Ascending aorta (tissue), 2 donors: ENCODE measurements at regions not wholly inside any gene's neighbourhood (a gene's known extent, or its start where the extent isn't known, plus 50 kb on each side); places are given as distances from the start of the nearest gene placed in this dataset.

Source experiments
- DNase-seq, 2 donors: peaks; one replicate each; pipeline ENCODE4 v3.0.0-alpha.2; 2019; ENCODE audit warnings: low spot score in 2 of 2
- H3K27ac ChIP-seq, 2 donors: fragments of 200-600 bp; sonication (generic); one replicate each; pipeline ENCODE4 v1.5.1; 2016 to 2017; ENCODE audit warnings: mild to moderate bottlenecking in 1 of 2
- H3K27me3 ChIP-seq: fragments of 200-600 bp; sonication (generic); one replicate; pipeline ENCODE4 v1.5.1; 2017
- H3K36me3 ChIP-seq, 2 donors: fragments of 200-600 bp; sonication (generic); one replicate each; pipeline ENCODE4 v1.5.1; 2016
- H3K4me1 ChIP-seq, 2 donors: fragments of 200-600 bp; sonication (generic); one replicate each; pipeline ENCODE4 v1.5.1; 2016 to 2017; ENCODE audit warnings: mild to moderate bottlenecking in 1 of 2
- H3K4me3 ChIP-seq, 2 donors: fragments of 200-600 bp; sonication (generic); one replicate each; pipeline ENCODE4 v1.5.1; 2016 to 2017; ENCODE audit warnings: mild to moderate bottlenecking in 1 of 2
- H3K9me3 ChIP-seq, 2 donors: fragments of 200-600 bp; sonication (generic); one replicate each; pipeline ENCODE4 v1.5.1; 2016
- intact Hi-C: fragments of 100-400 bp; cut with DNase I; formaldehyde crosslinking; loops from one replicate; pipeline ENCODE4 v1.15.1; 2023
- TF ChIP-seq, protein P1 (sequence below), 3 experiments: fragments of 200-600 bp in 2 of 3; fragments of 450-650 bp in 1 of 3; sonication (generic) in 2 of 3; IDR thresholded peaks; one replicate each; pipeline ENCODE4 v1.5.1; 2016 to 2019; ENCODE audit warnings: antibody characterized with exemption in 3 of 3, mild to moderate bottlenecking in 1 of 3, moderate library complexity in 1 of 3

GRCh38 chr16:79449067-79449769 is 151.3 kb downstream of the MAF start:
- no peak overlapping the region for H3K27ac ChIP-seq
- intact Hi-C loops, result no loop called here
- H3K4me3 ChIP-seq, result no peak overlapping the region
- TF ChIP-seq, protein P1, sequence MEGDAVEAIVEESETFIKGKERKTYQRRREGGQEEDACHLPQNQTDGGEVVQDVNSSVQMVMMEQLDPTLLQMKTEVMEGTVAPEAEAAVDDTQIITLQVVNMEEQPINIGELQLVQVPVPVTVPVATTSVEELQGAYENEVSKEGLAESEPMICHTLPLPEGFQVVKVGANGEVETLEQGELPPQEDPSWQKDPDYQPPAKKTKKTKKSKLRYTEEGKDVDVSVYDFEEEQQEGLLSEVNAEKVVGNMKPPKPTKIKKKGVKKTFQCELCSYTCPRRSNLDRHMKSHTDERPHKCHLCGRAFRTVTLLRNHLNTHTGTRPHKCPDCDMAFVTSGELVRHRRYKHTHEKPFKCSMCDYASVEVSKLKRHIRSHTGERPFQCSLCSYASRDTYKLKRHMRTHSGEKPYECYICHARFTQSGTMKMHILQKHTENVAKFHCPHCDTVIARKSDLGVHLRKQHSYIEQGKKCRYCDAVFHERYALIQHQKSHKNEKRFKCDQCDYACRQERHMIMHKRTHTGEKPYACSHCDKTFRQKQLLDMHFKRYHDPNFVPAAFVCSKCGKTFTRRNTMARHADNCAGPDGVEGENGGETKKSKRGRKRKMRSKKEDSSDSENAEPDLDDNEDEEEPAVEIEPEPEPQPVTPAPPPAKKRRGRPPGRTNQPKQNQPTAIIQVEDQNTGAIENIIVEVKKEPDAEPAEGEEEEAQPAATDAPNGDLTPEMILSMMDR (IDR thresholded peaks at IDR 0.05), result no peak
- H3K36me3 ChIP-seq, result no peaks in the 10 kb centered on the region
- H3K9me3 ChIP-seq, result no peaks in the 10 kb centered on the region
- H3K27me3 ChIP-seq, result no peaks in the 10 kb centered on the region
- no peak for DNase-seq
- H3K4me1 ChIP-seq, result no peaks in the 10 kb centered on the region

DNA sequence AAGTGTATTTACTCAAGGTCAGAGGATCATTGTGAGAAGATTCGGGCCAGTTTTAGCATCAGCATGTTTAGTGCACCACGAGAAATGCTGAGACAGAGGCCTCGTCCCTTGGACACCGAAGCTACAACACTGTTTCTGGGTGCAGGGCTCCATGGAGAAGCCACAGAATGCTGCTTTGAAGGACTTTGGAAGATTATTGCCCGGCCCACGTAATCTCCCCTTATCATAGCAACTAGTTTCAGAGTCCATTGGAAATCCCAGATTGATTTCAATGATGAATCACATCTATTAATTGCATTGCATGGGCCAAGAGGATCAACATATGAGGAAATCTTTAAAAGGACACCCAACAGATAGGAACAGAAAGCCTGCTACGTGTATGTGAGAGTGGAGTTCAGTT is 156.0 kb downstream of the MAF start:
- TF ChIP-seq, protein P1 (IDR thresholded peaks at IDR 0.05), result no peak
- H3K4me3 ChIP-seq, result no peak overlapping the region
- H3K27ac ChIP-seq, result no peak overlapping the region
- intact Hi-C loops, result no loop called here
- H3K4me1 ChIP-seq, result no peaks in the 10 kb centered on the region
- H3K36me3 ChIP-seq, result no peaks in the 10 kb centered on the region
- no peaks in the 10 kb centered on the region for H3K9me3 ChIP-seq
- no peaks in the 10 kb centered on the region for H3K27me3 ChIP-seq
- DNase-seq, result no peak

DNA sequence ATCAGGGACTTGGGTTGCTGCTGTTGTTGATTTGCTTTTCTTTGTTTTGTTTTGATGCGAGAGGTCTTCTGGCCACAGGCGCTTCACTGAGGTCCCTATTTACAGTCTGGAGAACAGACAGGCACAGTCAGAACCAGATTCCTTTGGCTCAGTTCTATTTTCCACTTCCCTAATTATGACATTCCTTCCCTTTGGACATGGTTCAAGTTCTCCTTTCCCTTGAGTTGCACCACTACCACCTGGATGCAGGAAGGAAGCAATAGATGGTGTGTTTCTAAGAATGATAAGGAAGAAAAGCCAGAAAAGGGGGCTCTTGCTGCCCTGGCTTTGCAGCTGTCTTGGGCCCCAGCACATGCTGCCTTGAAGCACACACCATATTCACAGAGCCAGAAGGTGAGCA is 160.6 kb downstream of the MAF start:
- Histone ChIP-seq H3K27ac (no peak overlapping the region), H3K36me3 (no peaks in the 10 kb centered on the region), H3K4me1 (no peaks in the 10 kb centered on the region), H3K9me3 (no peaks in the 10 kb centered on the region), H3K4me3 (no peak overlapping the region), H3K27me3 (no peaks in the 10 kb centered on the region)
- TF ChIP-seq, protein P1 (IDR thresholded peaks at IDR 0.05), result no peak
- DNase-seq, result no peak
- intact Hi-C loops, result no loop called here

DNA sequence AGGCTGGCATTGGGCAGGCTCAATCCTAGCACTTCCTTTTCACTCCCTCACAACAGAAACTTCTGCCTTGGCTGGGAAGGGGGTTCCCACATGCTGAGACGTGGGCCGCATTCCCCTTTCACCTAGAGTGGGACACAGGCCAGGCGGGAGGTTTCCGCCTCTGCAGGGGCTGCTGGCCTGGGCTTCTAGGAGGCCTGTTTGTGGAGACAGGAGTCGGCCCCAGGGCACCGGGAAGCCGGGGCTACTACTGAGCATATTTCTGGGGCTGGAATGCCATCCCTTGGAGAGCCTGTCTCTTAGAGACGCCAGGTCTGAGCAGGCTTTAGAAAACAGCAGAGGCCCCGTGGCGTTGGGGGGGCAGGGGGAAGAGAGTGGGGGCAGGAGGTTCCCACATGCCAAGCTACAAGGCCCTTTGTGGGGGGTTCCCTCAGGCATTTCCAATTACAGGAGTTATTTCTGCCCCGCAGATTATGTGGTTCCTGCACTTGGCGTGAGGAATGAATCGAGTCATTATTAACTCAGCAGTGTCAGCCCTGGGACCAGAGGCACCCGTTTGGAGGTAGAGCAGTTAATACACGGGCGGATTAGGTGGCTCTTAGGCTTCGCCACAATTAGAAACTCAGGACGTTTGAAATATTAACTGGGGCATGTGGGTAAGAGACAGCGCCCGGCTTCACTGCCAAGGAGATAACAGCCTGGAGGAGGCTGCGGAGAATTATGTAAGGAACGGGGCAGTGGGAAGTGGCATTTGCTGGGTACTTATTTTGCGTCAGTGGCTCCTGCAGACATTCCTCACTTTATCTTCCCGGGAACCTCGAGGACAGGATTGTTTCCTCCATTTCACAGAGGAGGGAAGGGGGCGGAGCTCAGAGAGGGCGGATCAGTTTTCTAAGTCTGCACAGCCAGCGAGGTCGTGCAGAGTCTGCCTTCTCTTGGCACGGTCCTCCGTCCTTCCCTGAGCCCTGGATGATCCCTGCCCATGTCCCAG is 162.5 kb downstream of the MAF start:
- intact Hi-C loops, result no loop called here
- no peaks in the 10 kb centered on the region for H3K9me3 ChIP-seq
- no peak for DNase-seq
- H3K27me3 ChIP-seq, result no peaks in the 10 kb centered on the region
- no peaks in the 10 kb centered on the region for H3K36me3 ChIP-seq
- H3K4me3 ChIP-seq, result peak overlapping the region; percentile 6 to 21
- H3K4me1 ChIP-seq, result no peaks in the 10 kb centered on the region
- peak overlapping the region in 1 of 2 donors; percentile 21 for H3K27ac ChIP-seq
- TF ChIP-seq, protein P1 (IDR thresholded peaks at IDR 0.05), result no peak

DNA sequence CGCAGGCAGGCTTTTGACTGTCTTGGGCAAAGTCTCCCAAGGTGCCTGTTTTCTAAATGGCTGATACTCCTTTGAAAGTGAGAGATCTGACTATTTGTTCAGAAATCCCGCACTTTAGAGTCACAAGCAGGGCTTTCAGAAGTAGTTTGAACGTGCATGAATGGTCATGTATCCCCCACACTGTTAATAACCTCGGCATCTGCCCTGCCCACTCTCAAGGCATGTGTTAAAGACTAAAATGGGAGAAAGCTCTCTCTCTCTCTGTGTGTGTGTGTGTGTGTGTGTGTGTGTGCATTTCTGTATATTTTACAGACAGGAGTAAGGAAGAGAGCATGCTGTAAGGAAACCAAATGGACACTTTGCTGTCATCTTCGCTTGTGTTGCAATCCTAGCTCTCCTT is 163.7 kb downstream of the MAF start:
- H3K9me3 ChIP-seq, result no peaks in the 10 kb centered on the region
- H3K36me3 ChIP-seq, result no peaks in the 10 kb centered on the region
- no peak for DNase-seq
- no peak overlapping the region for H3K27ac ChIP-seq
- H3K4me3 ChIP-seq, result no peak overlapping the region
- no peaks in the 10 kb centered on the region for H3K27me3 ChIP-seq
- H3K4me1 ChIP-seq, result no peaks in the 10 kb centered on the region
- TF ChIP-seq, protein P1 (IDR thresholded peaks at IDR 0.05), result no peak
- intact Hi-C loops, result no loop called here
